Activated naive CD8-positive, alpha-beta T cell (primary cell): ENCODE measurements at regions not wholly inside any gene's neighbourhood (a gene's known extent, or its start where the extent isn't known, plus 50 kb on each side); places are given as distances from the start of the nearest gene placed in this dataset.

Source experiments
- H3K27ac Mint-ChIP-seq: one replicate; pipeline ENCODE4 v1.8.0; 2021; ENCODE audit warnings: mixed read lengths
- H3K27me3 Mint-ChIP-seq: one replicate; pipeline ENCODE4 v1.8.0; 2021; ENCODE audit warnings: mixed read lengths
- H3K36me3 Mint-ChIP-seq: one replicate; pipeline ENCODE4 v1.8.0; 2021; ENCODE audit warnings: mixed read lengths
- H3K4me1 Mint-ChIP-seq: one replicate; pipeline ENCODE4 v1.8.0; 2021; ENCODE audit warnings: low read depth, mixed read lengths
- H3K4me3 Mint-ChIP-seq: one replicate; pipeline ENCODE4 v1.8.0; 2021; ENCODE audit warnings: mild to moderate bottlenecking, mixed read lengths
- H3K9me3 Mint-ChIP-seq: one replicate; pipeline ENCODE4 v1.8.0; 2021; ENCODE audit warnings: low read depth, mixed read lengths

DNA sequence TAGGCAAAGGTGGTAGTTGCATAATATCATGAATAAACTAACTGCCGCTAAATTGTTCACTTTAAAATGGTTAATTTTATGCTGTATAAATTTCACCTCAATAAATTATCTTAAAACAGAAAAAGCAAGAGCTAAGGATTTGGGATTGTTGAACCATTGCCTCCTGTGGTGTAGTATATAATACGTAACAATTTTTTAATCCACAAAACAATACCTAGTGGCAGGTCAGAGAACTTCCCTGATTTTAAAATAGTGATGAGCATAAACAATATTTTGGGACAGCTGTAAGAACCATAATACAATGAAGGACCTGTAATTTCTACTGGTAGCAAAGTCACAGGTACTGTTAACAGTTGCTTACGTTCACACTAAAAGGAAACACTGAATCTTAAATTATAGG, 161.9 kb upstream of the PRNP start:
- peaks cover 6% of the 10 kb centered on the region for H3K36me3 Mint-ChIP-seq
- no peaks in the 10 kb centered on the region for H3K4me1 Mint-ChIP-seq
- H3K27me3 Mint-ChIP-seq = peaks cover 15% of the 10 kb centered on the region
- no peak overlapping the region for H3K4me3 Mint-ChIP-seq
- H3K27ac Mint-ChIP-seq = no peak overlapping the region
- H3K9me3 Mint-ChIP-seq = peaks cover 24% of the 10 kb centered on the region

DNA sequence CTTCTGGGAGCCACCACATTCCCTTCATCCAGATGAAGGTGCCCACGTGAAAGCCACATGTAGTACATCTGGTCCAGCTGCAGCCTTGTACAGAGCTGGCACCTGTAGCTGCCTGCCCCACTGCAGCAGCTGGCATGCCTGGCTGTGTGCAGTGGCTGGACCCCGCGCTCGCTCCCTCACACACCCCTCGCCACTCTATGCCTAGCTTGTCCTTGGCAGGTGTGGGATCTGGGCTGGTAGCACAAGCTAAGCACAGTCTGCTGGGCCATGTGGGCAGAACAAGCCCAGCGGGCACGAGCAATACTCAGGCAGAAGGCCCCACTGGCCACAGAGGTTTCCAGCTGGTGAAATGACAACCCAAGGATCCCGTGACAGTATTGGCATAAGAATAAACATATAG, 163.9 kb upstream of the PRNP start:
- no peaks in the 10 kb centered on the region for H3K4me1 Mint-ChIP-seq
- H3K27ac Mint-ChIP-seq = no peak overlapping the region
- no peak overlapping the region for H3K4me3 Mint-ChIP-seq
- H3K36me3 Mint-ChIP-seq = no peaks in the 10 kb centered on the region
- peaks cover 12% of the 10 kb centered on the region for H3K27me3 Mint-ChIP-seq
- H3K9me3 Mint-ChIP-seq = peaks cover 5% of the 10 kb centered on the region

DNA sequence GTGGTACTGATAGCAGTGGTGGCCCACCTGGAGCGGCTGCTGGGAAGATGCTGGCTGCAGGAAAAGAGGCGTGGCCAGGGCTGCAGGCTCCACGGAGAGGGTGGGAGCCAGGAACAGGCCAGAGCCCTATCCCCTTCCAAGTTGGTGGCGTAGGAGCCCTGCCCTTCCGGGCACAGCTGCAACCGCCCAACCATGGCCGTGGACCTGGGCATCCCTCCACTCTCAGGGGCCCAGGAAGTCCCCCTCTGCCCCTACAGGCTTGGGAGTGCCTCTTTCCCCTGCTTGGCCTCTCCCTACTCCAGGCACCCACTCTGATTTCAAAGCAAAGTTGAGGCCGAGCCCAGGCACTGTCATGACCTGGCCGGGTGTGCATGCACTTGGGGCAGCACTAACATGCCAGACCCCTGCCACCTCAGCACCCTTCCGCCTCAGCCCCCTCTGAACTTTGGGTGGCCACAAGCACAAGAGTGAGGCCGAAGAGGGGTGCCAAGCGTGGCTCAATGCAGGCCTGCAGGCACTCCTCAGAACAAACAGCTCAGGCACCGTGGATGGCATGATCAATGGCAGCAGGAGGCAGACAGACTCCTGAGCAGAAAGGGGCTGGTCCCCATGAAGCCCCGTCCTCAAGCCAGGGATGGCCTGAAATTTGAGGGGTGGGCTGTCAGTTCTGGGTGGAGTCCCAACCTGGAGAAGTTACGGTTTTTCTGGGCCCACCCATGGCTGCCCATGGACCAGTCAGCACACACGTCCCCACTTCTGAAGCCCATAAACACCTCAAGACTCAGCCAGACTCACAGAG, 164.9 kb upstream of the PRNP start:
- Mint-ChIP-seq H3K27me3 (peaks cover 12% of the 10 kb centered on the region), H3K9me3 (peaks cover 1% of the 10 kb centered on the region), H3K4me1 (no peaks in the 10 kb centered on the region), H3K4me3 (no peak overlapping the region), H3K36me3 (no peaks in the 10 kb centered on the region), H3K27ac (no peak overlapping the region)

DNA sequence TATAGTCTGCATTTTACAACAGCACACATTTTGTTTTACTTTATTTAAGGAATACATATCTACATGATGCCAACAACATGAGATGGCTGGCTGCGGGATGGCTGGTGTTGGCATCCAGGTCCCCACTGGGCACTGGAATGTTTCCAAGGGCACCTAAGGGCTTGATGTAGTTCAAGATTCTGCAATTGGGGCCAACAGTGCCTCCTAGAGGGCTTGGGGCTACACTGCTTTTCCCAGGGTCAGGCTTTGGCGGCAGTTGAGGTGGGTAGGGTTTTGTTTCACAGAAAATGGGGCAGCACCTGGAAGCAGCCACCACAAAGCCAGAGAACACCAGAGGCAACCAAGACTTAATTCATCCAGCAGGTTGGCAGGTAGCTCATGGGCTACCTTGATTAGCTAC, 166.7 kb upstream of the PRNP start:
- Mint-ChIP-seq H3K27ac (no peak overlapping the region), H3K9me3 (no peaks in the 10 kb centered on the region), H3K4me3 (no peak overlapping the region), H3K36me3 (no peaks in the 10 kb centered on the region), H3K27me3 (peaks cover 12% of the 10 kb centered on the region), H3K4me1 (no peaks in the 10 kb centered on the region)

DNA sequence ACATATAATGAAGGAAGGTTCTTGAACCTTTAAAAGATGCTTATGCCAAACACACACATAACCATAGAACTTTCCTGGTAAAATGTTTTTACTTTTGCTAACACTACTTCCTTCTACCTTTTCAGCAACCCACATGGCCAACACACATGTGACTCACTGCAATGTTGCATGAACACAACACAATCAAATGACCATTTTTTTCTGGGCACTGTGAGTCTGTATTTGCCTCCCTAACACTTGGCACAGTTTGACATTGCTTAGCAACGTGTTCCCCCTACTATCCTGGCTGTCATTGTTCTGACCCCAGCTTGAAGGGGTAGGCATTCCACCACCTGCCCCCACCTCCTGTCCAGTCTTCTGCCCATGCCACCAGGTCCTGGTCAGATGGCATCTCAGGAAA, 169.4 kb upstream of the PRNP start:
- Mint-ChIP-seq H3K4me1 (peaks cover 1% of the 10 kb centered on the region), H3K27me3 (peaks cover 20% of the 10 kb centered on the region), H3K27ac (no peak overlapping the region), H3K4me3 (no peak overlapping the region), H3K36me3 (no peaks in the 10 kb centered on the region), H3K9me3 (no peaks in the 10 kb centered on the region)

DNA sequence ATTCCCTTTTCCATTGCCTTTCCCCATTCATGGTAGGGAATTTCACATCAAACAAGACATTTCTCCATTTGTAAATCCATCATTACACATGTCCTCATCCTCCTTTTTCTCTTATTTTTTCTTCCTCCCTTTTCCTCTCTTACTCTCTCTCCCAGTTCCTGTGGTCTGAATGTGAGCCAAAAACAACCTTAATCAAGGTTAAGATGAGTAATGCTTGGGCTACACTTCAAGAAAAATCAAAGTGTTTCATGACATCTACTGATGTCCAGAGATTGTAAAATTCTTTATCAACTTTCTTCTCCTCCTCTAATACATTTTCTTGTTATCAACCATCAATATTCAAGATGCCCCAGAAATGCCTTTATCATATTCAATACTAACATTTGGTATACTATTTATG, 172.5 kb upstream of the PRNP start:
- peaks cover 27% of the 10 kb centered on the region for H3K27me3 Mint-ChIP-seq
- peaks cover 4% of the 10 kb centered on the region for H3K36me3 Mint-ChIP-seq
- no peak overlapping the region for H3K27ac Mint-ChIP-seq
- no peak overlapping the region for H3K4me3 Mint-ChIP-seq
- peaks cover 8% of the 10 kb centered on the region for H3K9me3 Mint-ChIP-seq
- H3K4me1 Mint-ChIP-seq = peaks cover 1% of the 10 kb centered on the region

DNA sequence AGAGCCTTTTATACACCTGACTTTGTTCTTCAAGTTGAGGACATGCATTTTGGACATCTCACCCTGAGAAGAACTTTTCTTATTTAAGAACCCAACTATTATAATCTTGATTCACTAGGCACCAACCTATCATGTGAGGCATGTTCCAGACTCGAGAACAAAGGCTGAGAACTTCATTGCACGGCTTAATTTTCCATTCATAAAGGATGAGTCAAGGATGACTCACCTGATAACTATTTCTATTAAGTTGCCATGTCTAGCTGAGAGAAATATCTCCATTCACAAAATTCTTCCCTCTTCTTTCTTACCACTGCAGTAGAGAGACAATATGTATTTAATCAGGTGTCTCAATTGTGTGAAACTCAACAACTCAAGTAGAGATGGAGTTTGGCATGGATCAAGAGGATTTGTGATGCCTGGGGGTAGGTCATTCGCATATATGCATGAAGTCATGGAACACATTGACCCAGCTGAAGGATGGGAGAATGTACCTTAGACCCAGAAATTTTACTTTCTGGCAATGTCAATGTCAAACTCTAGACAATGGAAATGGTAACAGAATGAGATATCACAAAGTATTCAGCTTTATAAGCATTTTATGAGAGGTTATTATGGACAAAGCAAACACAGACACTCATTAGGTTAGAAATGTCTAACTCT, 173.2 kb upstream of the PRNP start:
- Mint-ChIP-seq H3K27ac (no peak overlapping the region), H3K9me3 (peaks cover 8% of the 10 kb centered on the region), H3K36me3 (peaks cover 4% of the 10 kb centered on the region), H3K4me3 (no peak overlapping the region), H3K4me1 (peaks cover 1% of the 10 kb centered on the region), H3K27me3 (peaks cover 30% of the 10 kb centered on the region)

DNA sequence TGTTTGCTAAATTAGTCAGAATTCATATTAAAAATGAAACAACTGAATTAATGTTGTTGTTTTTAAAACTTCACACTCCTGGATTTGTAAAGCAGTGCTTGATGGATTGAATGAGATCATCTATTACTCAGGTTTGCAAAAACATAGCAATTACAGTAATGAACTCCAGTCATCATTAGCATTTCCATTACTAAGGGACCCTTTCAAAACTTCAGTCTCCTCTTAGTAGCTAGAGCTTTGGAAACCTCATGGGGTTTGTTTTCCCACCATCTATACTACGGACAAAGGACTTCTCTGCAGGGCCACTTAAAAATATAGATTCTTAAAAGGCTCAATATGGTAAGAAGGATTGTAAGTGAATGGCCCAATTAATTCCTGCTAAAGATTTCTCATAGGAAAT, 174.5 kb upstream of the PRNP start:
- no peak overlapping the region for H3K27ac Mint-ChIP-seq
- H3K27me3 Mint-ChIP-seq = peaks cover 25% of the 10 kb centered on the region
- no peak overlapping the region for H3K4me3 Mint-ChIP-seq
- H3K4me1 Mint-ChIP-seq = peaks cover 1% of the 10 kb centered on the region
- H3K36me3 Mint-ChIP-seq = peaks cover 4% of the 10 kb centered on the region
- H3K9me3 Mint-ChIP-seq = peaks cover 8% of the 10 kb centered on the region

DNA sequence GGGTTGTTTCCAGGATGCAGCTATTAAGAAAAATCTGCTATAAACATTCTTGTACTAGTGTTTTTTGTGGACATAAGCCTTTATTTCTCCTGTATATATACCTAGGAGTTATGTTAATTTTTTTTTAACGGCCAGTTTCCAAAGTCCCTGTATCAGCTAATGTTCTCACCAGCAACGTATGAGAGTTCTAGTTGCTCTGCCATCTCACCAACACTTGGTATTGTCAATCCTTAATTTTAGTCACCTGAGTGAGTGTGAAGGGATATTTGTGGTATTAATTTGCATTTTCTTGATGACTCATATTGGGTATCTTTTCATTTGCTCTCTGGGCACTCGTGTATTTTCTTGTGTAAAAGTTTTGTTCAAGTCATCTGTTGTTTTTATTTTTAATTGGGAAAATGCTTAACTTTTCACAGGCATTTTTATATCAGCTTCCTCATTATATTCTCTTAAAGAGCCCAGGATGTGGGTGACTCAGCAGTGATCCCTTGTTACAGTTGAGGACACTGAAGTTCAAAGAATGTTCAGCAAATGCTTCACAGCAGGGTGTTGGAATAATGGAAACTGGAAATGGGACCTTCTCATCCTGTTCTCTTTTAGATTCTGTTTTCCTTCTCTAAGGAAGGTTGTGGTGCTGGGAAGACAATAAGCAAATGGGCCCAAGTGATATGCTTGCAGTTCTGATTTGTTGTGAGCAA, 176.3 kb upstream of the PRNP start:
- H3K4me1 Mint-ChIP-seq = peaks cover 1% of the 10 kb centered on the region
- no peak overlapping the region for H3K4me3 Mint-ChIP-seq
- H3K36me3 Mint-ChIP-seq = peaks cover 4% of the 10 kb centered on the region
- peaks cover 8% of the 10 kb centered on the region for H3K9me3 Mint-ChIP-seq
- no peak overlapping the region for H3K27ac Mint-ChIP-seq
- H3K27me3 Mint-ChIP-seq = peaks cover 33% of the 10 kb centered on the region

DNA sequence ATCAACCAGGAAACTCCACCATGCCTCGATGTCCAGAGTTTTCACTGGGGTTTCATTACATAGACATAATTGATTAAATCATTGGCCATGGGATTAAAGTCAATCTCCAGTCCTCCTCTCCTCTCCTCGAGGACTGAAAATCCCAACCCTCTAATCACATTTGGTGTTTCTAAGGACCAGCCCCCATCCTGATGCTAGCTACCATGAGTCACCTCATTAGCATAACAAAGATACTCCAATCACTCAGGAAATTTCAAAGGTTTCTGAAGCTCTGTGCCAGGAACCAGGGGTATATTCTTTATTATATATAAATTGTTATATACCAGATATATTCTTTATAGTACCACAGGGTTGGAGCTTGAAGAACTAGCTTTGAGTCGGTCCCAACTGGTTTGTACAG, 177.5 kb upstream of the PRNP start:
- Mint-ChIP-seq H3K36me3 (peaks cover 4% of the 10 kb centered on the region), H3K4me1 (peaks cover 1% of the 10 kb centered on the region), H3K27ac (no peak overlapping the region), H3K27me3 (peaks cover 42% of the 10 kb centered on the region), H3K9me3 (peaks cover 8% of the 10 kb centered on the region), H3K4me3 (no peak overlapping the region)

DNA sequence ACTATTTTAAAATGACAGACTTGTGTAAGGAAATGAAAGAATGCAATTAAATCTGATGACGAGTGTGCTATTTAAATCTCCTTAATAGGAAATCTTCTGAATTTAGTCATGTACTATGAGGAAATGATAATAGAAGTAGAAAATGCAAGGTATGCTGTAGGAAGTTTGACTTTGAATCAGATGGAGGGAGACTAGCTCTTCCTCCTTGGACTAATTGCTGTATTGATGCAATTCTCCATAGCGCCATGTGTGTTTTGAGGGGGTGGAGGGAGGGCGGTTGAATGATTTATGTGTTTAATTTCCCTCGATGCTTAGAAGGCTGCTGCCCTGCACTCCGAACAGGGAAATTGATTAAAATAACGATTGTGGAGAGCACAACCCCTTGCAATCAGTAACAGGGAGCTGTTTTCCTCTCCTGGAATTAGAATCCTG, 179.0 kb upstream of the PRNP start:
- H3K4me1 Mint-ChIP-seq = no peaks in the 10 kb centered on the region
- peaks cover 4% of the 10 kb centered on the region for H3K36me3 Mint-ChIP-seq
- H3K4me3 Mint-ChIP-seq = no peak overlapping the region
- peaks cover 8% of the 10 kb centered on the region for H3K9me3 Mint-ChIP-seq
- H3K27me3 Mint-ChIP-seq = peaks cover 40% of the 10 kb centered on the region
- H3K27ac Mint-ChIP-seq = no peak overlapping the region

DNA sequence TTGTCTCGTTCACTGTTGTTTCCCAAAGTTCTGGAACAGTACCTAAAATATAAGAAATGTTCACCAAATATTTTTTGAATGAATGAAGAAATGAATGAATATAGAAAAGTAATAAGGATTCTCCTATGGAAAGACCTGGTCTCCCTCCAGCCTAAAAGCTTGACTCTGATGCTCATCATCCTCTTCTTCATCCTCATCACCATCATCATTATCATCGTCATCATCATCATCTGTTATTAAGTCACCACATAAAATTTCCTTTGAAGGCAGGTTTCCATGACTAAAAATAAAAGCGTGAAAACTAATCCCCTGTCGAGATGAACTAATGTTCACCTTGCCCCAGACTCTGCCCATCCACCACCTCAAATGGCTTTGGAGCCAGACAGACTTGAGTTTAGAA, 181.4 kb upstream of the PRNP start:
- Mint-ChIP-seq H3K4me3 (no peak overlapping the region), H3K27me3 (peaks cover 36% of the 10 kb centered on the region), H3K9me3 (peaks cover 5% of the 10 kb centered on the region), H3K36me3 (peaks cover under 1% of the 10 kb centered on the region), H3K27ac (no peak overlapping the region), H3K4me1 (no peaks in the 10 kb centered on the region)

DNA sequence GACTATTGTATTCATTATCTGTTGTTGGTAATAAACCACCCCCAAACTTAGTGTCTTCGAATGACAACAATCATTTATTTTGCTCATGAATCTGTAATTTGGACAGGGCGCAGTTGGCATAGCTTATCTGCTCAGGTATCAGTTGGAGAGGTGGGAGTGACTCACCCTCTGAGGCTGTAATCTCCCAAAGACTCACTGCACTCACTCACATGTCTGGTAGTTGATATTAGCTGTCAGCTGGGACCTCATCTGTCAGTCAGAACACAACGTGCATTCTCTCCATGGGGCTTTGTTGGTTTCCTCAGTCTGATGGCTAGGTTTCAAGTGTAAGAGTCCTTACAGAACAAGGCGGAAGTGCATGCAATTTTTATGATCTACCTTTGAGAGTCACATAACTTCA, 183.5 kb upstream of the PRNP start:
- Mint-ChIP-seq H3K4me1 (no peaks in the 10 kb centered on the region), H3K27ac (no peak overlapping the region), H3K9me3 (no peaks in the 10 kb centered on the region), H3K36me3 (no peaks in the 10 kb centered on the region), H3K4me3 (no peak overlapping the region), H3K27me3 (peaks cover 34% of the 10 kb centered on the region)

DNA sequence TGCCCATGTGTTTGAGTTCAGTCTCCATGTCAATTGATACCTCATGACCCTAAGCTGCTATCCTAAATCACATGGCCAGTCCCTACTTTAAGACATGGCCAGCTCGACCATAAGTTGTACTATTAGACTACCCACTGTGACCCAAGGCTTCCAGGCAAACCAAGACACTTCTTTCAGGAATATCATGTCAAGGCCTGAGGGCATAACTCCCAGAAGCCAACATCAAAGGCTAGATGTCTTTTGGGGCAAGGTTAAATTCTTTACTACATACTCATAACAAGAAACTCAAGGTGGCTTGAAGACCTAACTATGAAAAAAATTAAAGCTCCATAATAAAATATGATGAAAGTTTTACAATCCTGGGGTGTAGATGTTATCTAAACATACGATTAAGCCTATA, 192.9 kb upstream of the PRNP start:
- Mint-ChIP-seq H3K27me3 (peaks cover 4% of the 10 kb centered on the region), H3K9me3 (no peaks in the 10 kb centered on the region), H3K27ac (no peak overlapping the region), H3K36me3 (no peaks in the 10 kb centered on the region), H3K4me3 (no peak overlapping the region), H3K4me1 (no peaks in the 10 kb centered on the region)

DNA sequence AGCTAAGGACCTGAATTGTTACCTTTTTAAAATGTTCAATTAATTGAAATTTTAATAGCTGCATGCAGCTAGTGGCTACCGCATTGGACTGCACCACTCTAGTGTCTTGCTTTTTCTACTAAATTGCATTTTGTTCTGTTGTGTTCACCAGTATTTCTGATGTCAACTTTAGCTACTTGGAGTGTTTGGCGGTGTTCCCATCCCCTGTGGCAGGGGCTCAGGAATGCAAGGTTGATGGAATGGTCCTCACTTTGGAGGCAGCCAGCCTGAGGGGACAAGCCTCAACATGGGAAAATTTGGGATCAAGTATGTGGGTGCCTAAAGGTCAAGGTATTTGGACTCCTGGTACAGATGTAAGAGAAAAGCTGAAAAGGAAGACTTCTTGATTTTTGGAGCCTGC, 194.6 kb upstream of the PRNP start:
- H3K27me3 Mint-ChIP-seq = peaks cover 5% of the 10 kb centered on the region
- no peaks in the 10 kb centered on the region for H3K4me1 Mint-ChIP-seq
- H3K27ac Mint-ChIP-seq = no peak overlapping the region
- no peaks in the 10 kb centered on the region for H3K9me3 Mint-ChIP-seq
- no peak overlapping the region for H3K4me3 Mint-ChIP-seq
- H3K36me3 Mint-ChIP-seq = no peaks in the 10 kb centered on the region
